B cell (primary cell): ENCODE measurements at regions not wholly inside any gene's neighbourhood (a gene's known extent, or its start where the extent isn't known, plus 50 kb on each side); places are given as distances from the start of the nearest gene placed in this dataset.

Source experiments
- ATAC-seq: fragments of 200-7000 bp; cut with Tn5 transposase; one replicate; pipeline ENCODE4 v1.10.0; 2021; ENCODE audit warnings: low read depth, mild to moderate bottlenecking, moderate number of reproducible peaks, moderate library complexity
- CTCF ChIA-PET: fragments of 350-600 bp; sonication (Branson Sonifier 250); formaldehyde crosslinking; loops from one replicate; lab custom pipeline; 2021; ENCODE audit warnings: antibody characterized with exemption, inconsistent platforms; lab: Charles Lee
- POLR2A ChIA-PET: fragments of 350-600 bp; sonication (Branson Sonifier 250); formaldehyde crosslinking; loops from one replicate; lab custom pipeline; 2021; ENCODE audit warnings: antibody characterized with exemption; lab: Charles Lee
- DNase-seq: peaks from one replicate; pipeline ENCODE4 v3.0.0; 2013
- H2AFZ ChIP-seq: 2 replicates; pipeline ENCODE4 v1.6.1; 2012; ENCODE audit warnings: mild to moderate bottlenecking, low read depth, low read length; ENCODE audit not compliant: insufficient read depth, poor library complexity, severe bottlenecking
- H3K27ac ChIP-seq, 2 donors: 1 replicate in 1 of 2; 2 replicates in 1 of 2; pipeline ENCODE4 v1.5.1; 2012 to 2013; ENCODE audit warnings: low read length in 2 of 2, mild to moderate bottlenecking in 2 of 2, moderate library complexity in 1 of 2
- H3K27me3 ChIP-seq, 4 experiments: fragments of 200-600 bp in 1 of 4; sonication (generic) in 1 of 4; replicated peaks in 1 of 4; 1 replicate in 2 of 4; 2 replicates in 2 of 4; pipeline versions ENCODE4 v1.6.1 to v1.7.0; 2013 to 2016; ENCODE audit warnings: low read length in 3 of 4, mild to moderate bottlenecking in 2 of 4, mixed read lengths in 1 of 4, moderate library complexity in 1 of 4; ENCODE audit not compliant: insufficient read depth in 4 of 4, control insufficient read depth in 3 of 4; ENCODE audit errors: control extremely low read depth in 1 of 4
- H3K36me3 ChIP-seq, 2 experiments: replicated peaks in 1 of 2; 1 replicate in 1 of 2; 2 replicates in 1 of 2; pipeline versions ENCODE4 v1.6.1 to v1.7.1; 2013; ENCODE audit warnings: low read length in 1 of 2; ENCODE audit not compliant: insufficient read depth in 2 of 2, control insufficient read depth in 1 of 2; ENCODE audit errors: control extremely low read depth in 1 of 2, extremely low read depth in 1 of 2
- H3K4me1 ChIP-seq, 2 donors: fragments of 200-600 bp in 1 of 2; sonication (generic) in 1 of 2; 1 replicate in 1 of 2; 2 replicates in 1 of 2; pipeline versions ENCODE4 v1.5.1 to v1.6.1; 2013 to 2017; ENCODE audit warnings: low read length in 2 of 2; ENCODE audit not compliant: control insufficient read depth in 2 of 2, insufficient read depth in 2 of 2
- H3K4me2 ChIP-seq: replicated peaks from 2 replicates; pipeline ENCODE3; 2012; ENCODE audit warnings: mild to moderate bottlenecking, low read depth, low read length; ENCODE audit not compliant: poor library complexity, severe bottlenecking
- H3K4me3 ChIP-seq, 5 experiments: fragments of 200-600 bp in 1 of 5; sonication (generic) in 1 of 5; 1 replicate in 3 of 5; 2 replicates in 2 of 5; pipeline versions ENCODE4 v1.5.1 to v1.7.0; 2011 to 2016; ENCODE audit warnings: low read length in 4 of 5, mild to moderate bottlenecking in 4 of 5, low read depth in 2 of 5, control low read depth in 1 of 5, moderate library complexity in 1 of 5; ENCODE audit not compliant: insufficient read depth in 1 of 5; ENCODE audit errors: control extremely low read depth in 1 of 5, extremely low read depth in 1 of 5
- H3K79me2 ChIP-seq: fragments of 200-600 bp; sonication (generic); one replicate; pipeline ENCODE4 v1.6.0; 2016; ENCODE audit warnings: low read length; ENCODE audit not compliant: control insufficient read depth, insufficient read depth
- H3K9ac ChIP-seq: fragments of 200-600 bp; sonication (generic); 2 replicates; pipeline ENCODE4 v1.6.1; 2017; ENCODE audit warnings: mild to moderate bottlenecking, low read length, moderate library complexity
- H3K9me3 ChIP-seq, 3 donors: one replicate each; pipeline versions ENCODE4 v1.6.1 to v1.7.1; 2013; ENCODE audit warnings: low read length in 2 of 3; ENCODE audit not compliant: control insufficient read depth in 2 of 3, insufficient read depth in 1 of 3; ENCODE audit errors: control extremely low read depth in 1 of 3
- H4K20me1 ChIP-seq: 2 replicates; pipeline ENCODE4 v1.6.0; 2012; ENCODE audit warnings: mild to moderate bottlenecking, low read length; ENCODE audit not compliant: insufficient read depth, control insufficient read depth, poor library complexity, severe bottlenecking
- H3K27ac Mint-ChIP-seq: one replicate; pipeline ENCODE4 v1.8.0; 2021; ENCODE audit warnings: mixed read lengths
- H3K27me3 Mint-ChIP-seq: one replicate; pipeline ENCODE4 v1.8.0; 2021; ENCODE audit warnings: mixed read lengths
- H3K4me1 Mint-ChIP-seq: one replicate; pipeline ENCODE4 v1.8.0; 2021; ENCODE audit warnings: mixed read lengths
- H3K4me3 Mint-ChIP-seq: one replicate; pipeline ENCODE4 v1.8.0; 2021; ENCODE audit warnings: mixed read lengths
- H3K9me3 Mint-ChIP-seq: one replicate; pipeline ENCODE4 v1.8.0; 2022; ENCODE audit warnings: mixed read lengths; ENCODE audit not compliant: insufficient read depth
- CTCF ChIP-seq: fragments of 200-600 bp; IDR thresholded peaks from one replicate; pipeline ENCODE4 v1.8.0; 2022; ENCODE audit warnings: antibody characterized with exemption, mild to moderate bottlenecking
- EZH2 ChIP-seq: IDR thresholded peaks from 2 replicates; pipeline ENCODE4 v1.6.1; 2012; ENCODE audit warnings: borderline replicate concordance, low read depth, mild to moderate bottlenecking, moderate library complexity, low read length; ENCODE audit not compliant: insufficient read depth, poor library complexity, severe bottlenecking
- WGBS: methylation state at CpG from one replicate; pipeline ENCODE4 v1.1.5; 2013; ENCODE audit warnings: missing lambda C conversion rate; ENCODE audit not compliant: insufficient coverage; 5-methylcytosine and 5-hydroxymethylcytosine counted together
- intact Hi-C: fragments of 100-400 bp; cut with micrococcal nuclease; formaldehyde crosslinking; loops from one replicate; pipeline ENCODE4 v1.10.0; 2022

- Histone ChIP-seq H3K4me1 (no peaks in the 10 kb centered on the region), H3K79me2 (no peaks in the 10 kb centered on the region), H3K27me3 (no peaks in the 10 kb centered on the region), H3K36me3 (no peaks in the 10 kb centered on the region), H3K9ac (no peak overlapping the region), H3K4me2 (no peak overlapping the region), H3K27ac (no peak overlapping the region), H3K4me3 (no peak overlapping the region), H2AFZ (no peak overlapping the region), H3K9me3 (no peaks in the 10 kb centered on the region), H4K20me1 (no peaks in the 10 kb centered on the region)
- Mint-ChIP-seq H3K4me1 (peaks cover 1% of the 10 kb centered on the region), H3K27ac (no peak overlapping the region), H3K4me3 (no peak overlapping the region), H3K9me3 (no peaks in the 10 kb centered on the region), H3K27me3 (no peaks in the 10 kb centered on the region)
- WGBS: 92% methylated on average over 4 of the region's 8 CpGs
- CTCF ChIA-PET: no interaction called here
- POLR2A ChIA-PET: no interaction called here
- TF ChIP-seq EZH2 (no peak), CTCF (no peak)
- intact Hi-C loops: no loop called here
- DNase-seq (no peak), ATAC-seq (no peak)
These were observed 103.5 kb upstream of the AKAP13 start for GRCh38 chr15:85276921-85277320.

- Histone ChIP-seq H3K4me3 (no peak overlapping the region), H3K27me3 (no peaks in the 10 kb centered on the region), H3K79me2 (no peaks in the 10 kb centered on the region), H3K27ac (no peak overlapping the region), H3K4me1 (no peaks in the 10 kb centered on the region), H3K9ac (no peak overlapping the region), H3K36me3 (no peaks in the 10 kb centered on the region), H2AFZ (no peak overlapping the region), H3K4me2 (no peak overlapping the region), H4K20me1 (no peaks in the 10 kb centered on the region), H3K9me3 (no peaks in the 10 kb centered on the region)
- ChIA-PET POLR2A (no interaction called here), CTCF (no interaction called here)
- Mint-ChIP-seq H3K27me3 (no peaks in the 10 kb centered on the region), H3K4me1 (peaks cover 4% of the 10 kb centered on the region), H3K27ac (no peak overlapping the region), H3K4me3 (no peak overlapping the region), H3K9me3 (no peaks in the 10 kb centered on the region)
- TF ChIP-seq CTCF (no peak), EZH2 (no peak)
- intact Hi-C loops: no loop called here
- DNase-seq (no peak), ATAC-seq (no peak)
- whole genome bisulfite sequencing: 50% methylated on average over 1 of the region's 3 CpGs
These were observed 102.5 kb upstream of the AKAP13 start for GRCh38 chr15:85277847-85278370.
